K562 (cell line): ENCODE measurements at regions not wholly inside any gene's neighbourhood (a gene's known extent, or its start where the extent isn't known, plus 50 kb on each side); places are given as distances from the start of the nearest gene placed in this dataset.
"Not testable (repeated sequence)": the region's sequence is repeated elsewhere in the genome, so short reads cannot be mapped to it uniquely, and the experiment has no call there.

Experiments used
- ATAC-seq: fragments of 200-7000 bp; cut with Tn5 transposase; 3 replicates; pipeline ENCODE4 v1.9.1; 2020; ENCODE audit warnings: moderate library complexity
- BruUV-seq: library from RNA; stranded (reverse); fragments of 400-500 nt; replicated peaks from 2 replicates; lab custom pipeline; 2021; lab: Mats Ljungman, UMichigan
- CTCF ChIA-PET: fragments of 300-600 bp; formaldehyde crosslinking; extraction: SDS; loops from one replicate; lab custom pipeline; 2021; ENCODE audit warnings: low intra/inter-chr PET ratio; lab: Yijun Ruan, JAX
- POLR2A ChIA-PET: fragments of 300-600, 350-650 bp; sonication (Branson Sonifier 250); formaldehyde crosslinking; extraction: SDS; loops from one replicate; lab custom pipeline; 2021; ENCODE audit warnings: antibody characterized with exemption, inconsistent platforms; lab: Yijun Ruan, JAX
- DNase-seq, 4 experiments: peaks; one replicate each; pipeline versions ENCODE4 v3.0.0 to v3.0.0-alpha.2; 2011 to 2018; ENCODE audit warnings: low spot score in 3 of 4, mixed read lengths in 3 of 4; ENCODE audit errors: extremely low read depth in 1 of 4
- FAIRE-seq: peaks from 2 replicates; lab custom pipeline; 2011; peaks lifted over from hg19 to GRCh38; lab: Jason Lieb, UNC
- H2AFZ ChIP-seq: 2 replicates; pipeline ENCODE4 v1.6.0; 2011; ENCODE audit warnings: low read depth, low read length, control low read depth, inconsistent platforms
- H3K27ac ChIP-seq: fragments of 200-600 bp; 3 replicates; pipeline ENCODE4 v1.8.0; 2011; ENCODE audit warnings: low read depth, mild to moderate bottlenecking, control low read depth, inconsistent platforms, low read length, moderate library complexity, mixed read lengths; ENCODE audit errors: extremely low read depth
- H3K27me3 ChIP-seq, 2 experiments: fragments of 300-600 bp in 1 of 2; 2 replicates in 1 of 2; 3 replicates in 1 of 2; pipeline versions ENCODE4 v1.6.0 to v1.8.0; 2011; ENCODE audit warnings: inconsistent platforms in 2 of 2, low read length in 2 of 2, mild to moderate bottlenecking in 1 of 2, mixed read lengths in 1 of 2, moderate library complexity in 1 of 2; ENCODE audit not compliant: control insufficient read depth in 2 of 2, insufficient read depth in 2 of 2
- H3K36me3 ChIP-seq: fragments of 300-600 bp; 3 replicates; pipeline ENCODE4 v1.8.0; 2011; ENCODE audit warnings: mild to moderate bottlenecking, low read length, inconsistent platforms; ENCODE audit not compliant: control insufficient read depth, insufficient read depth
- H3K4me1 ChIP-seq, 2 experiments: fragments of 200-600 bp in 1 of 2; replicated peaks in 1 of 2; 2 replicates in 1 of 2; 3 replicates in 1 of 2; pipeline versions ENCODE4 v1.5.1 to v1.8.0; 2011; ENCODE audit warnings: inconsistent platforms in 2 of 2, low read length in 2 of 2, mild to moderate bottlenecking in 1 of 2, mixed read lengths in 1 of 2, moderate library complexity in 1 of 2; ENCODE audit not compliant: control insufficient read depth in 2 of 2, insufficient read depth in 2 of 2
- H3K4me2 ChIP-seq: 2 replicates; pipeline ENCODE4 v1.6.1; 2011; ENCODE audit warnings: low read length, control low read depth, inconsistent platforms, mixed read lengths; ENCODE audit not compliant: insufficient read depth
- H3K4me3 ChIP-seq: fragments of 200-600 bp; sonication (generic), shearing (Covaris generic); 2 replicates; pipeline ENCODE4 v1.5.1; 2016; ENCODE audit warnings: control low read depth, inconsistent platforms
- H3K79me2 ChIP-seq: fragments of 200-600 bp; 3 replicates; pipeline ENCODE4 v1.8.0; 2011; ENCODE audit warnings: low read length, inconsistent platforms; ENCODE audit not compliant: control insufficient read depth, insufficient read depth
- H3K9ac ChIP-seq, 2 experiments: 2 replicates each; pipeline versions ENCODE4 v1.6.0 to v1.6.1; 2011; ENCODE audit warnings: low read depth in 2 of 2, low read length in 2 of 2, control low read depth in 1 of 2, inconsistent platforms in 1 of 2, mild to moderate bottlenecking in 1 of 2, mixed read lengths in 1 of 2; ENCODE audit not compliant: insufficient read depth in 1 of 2
- H3K9me1 ChIP-seq: one replicate; pipeline ENCODE4 v1.6.0; 2011; ENCODE audit warnings: inconsistent platforms, mild to moderate bottlenecking, low read length, moderate library complexity; ENCODE audit not compliant: control insufficient read depth, insufficient read depth
- H3K9me3 ChIP-seq: replicated peaks from 2 replicates; pipeline ENCODE4 v1.5.1; 2011; ENCODE audit warnings: low read depth, low read length, inconsistent platforms; ENCODE audit not compliant: control insufficient read depth, insufficient read depth
- H4K20me1 ChIP-seq: replicated peaks from 2 replicates; pipeline ENCODE4 v1.6.1; 2011; ENCODE audit warnings: low read length, inconsistent platforms, mixed read lengths; ENCODE audit not compliant: control insufficient read depth, insufficient read depth
- FOXA3 ChIP-seq, 2 experiments: fragments of 450-650 bp in 1 of 2; sonication (generic) in 1 of 2; formaldehyde crosslinking; IDR thresholded peaks in 1 of 2; conservative IDR thresholded peaks in 1 of 2; 2 replicates each; pipeline versions ENCODE4 v1.4.0 to v1.8.0; 2020 to 2022; ENCODE audit warnings: mild to moderate bottlenecking in 2 of 2, missing genetic modification reagents in 1 of 2
- FOXK2 ChIP-seq, 2 experiments: fragments of 450-650 bp; IDR thresholded peaks in 1 of 2; conservative IDR thresholded peaks in 1 of 2; 2 replicates each; pipeline ENCODE4 v1.6.1; 2016; ENCODE audit warnings: low read depth in 2 of 2, mild to moderate bottlenecking in 1 of 2
- HDAC1 ChIP-seq, 2 experiments: fragments of 450-650 bp; IDR thresholded peaks; 2 replicates each; pipeline ENCODE4 v1.6.1; 2016 to 2017; ENCODE audit warnings: inconsistent platforms in 1 of 2, mild to moderate bottlenecking in 1 of 2, moderate library complexity in 1 of 2
- MTA3 ChIP-seq: fragments of 450-650 bp; formaldehyde crosslinking; IDR thresholded peaks from 2 replicates; pipeline ENCODE4 v1.6.1; 2017; ENCODE audit warnings: mild to moderate bottlenecking, borderline replicate concordance
- NRF1 ChIP-seq, 2 experiments: fragments of 450-650 bp; IDR thresholded peaks in 1 of 2; conservative IDR thresholded peaks in 1 of 2; 2 replicates each; pipeline ENCODE4 v1.6.1; 2014; ENCODE audit warnings: mild to moderate bottlenecking in 2 of 2
- YY1 ChIP-seq, 3 experiments: IDR thresholded peaks; 2 replicates each; pipeline ENCODE4 v1.6.1; 2011; ENCODE audit warnings: low read length in 2 of 3, mild to moderate bottlenecking in 2 of 3, moderate library complexity in 2 of 3, borderline replicate concordance in 1 of 3, control low read depth in 1 of 3, low read depth in 1 of 3; ENCODE audit not compliant: insufficient read depth in 3 of 3, insufficient replicate concordance in 2 of 3, control insufficient read depth in 1 of 3, insufficient read length in 1 of 3; ENCODE audit errors: extremely low read depth in 1 of 3
- ZEB2 ChIP-seq: fragments of 450-650 bp; IDR thresholded peaks from 2 replicates; pipeline ENCODE4 v1.6.1; 2016
- ZNF354B ChIP-seq: fragments of 250-450 bp; sonication (Bioruptor Pico); IDR thresholded peaks from 2 replicates; pipeline ENCODE4 v1.4.0; 2020
- ZNF507 ChIP-seq: conservative IDR thresholded peaks from 2 replicates; pipeline ENCODE4 v1.6.1; 2017; ENCODE audit warnings: missing genetic modification characterization, missing compliant biosample characterization
- WGBS: fragments of 100-300 bp; shearing (Covaris generic); methylation state at CpG from one replicate; pipeline ENCODE4 v1.1.6; 2016; ENCODE audit warnings: low coverage, mixed read lengths; ENCODE audit not compliant: insufficient coverage; ENCODE audit errors: missing lambda C conversion rate; 5-methylcytosine and 5-hydroxymethylcytosine counted together
- in situ Hi-C: fragments of 300-500 bp; cut with MboI; formaldehyde crosslinking; loops from 4 replicates; pipeline ENCODE4 v1.15.0; 2018; ENCODE audit warnings: inconsistent platforms, mixed read lengths
- intact Hi-C: fragments of 100-400 bp; cut with micrococcal nuclease; formaldehyde crosslinking; loops from 2 replicates; pipeline ENCODE4 v1.14.2; 2022
- TF ChIP-seq, protein P1 (sequence below), 2 experiments: fragments of 450-650 bp; IDR thresholded peaks; 2 replicates each; pipeline ENCODE4 v1.6.1; 2018; ENCODE audit warnings: mild to moderate bottlenecking in 2 of 2, low read depth in 1 of 2; ENCODE audit not compliant: partially characterized antibody in 2 of 2

DNA sequence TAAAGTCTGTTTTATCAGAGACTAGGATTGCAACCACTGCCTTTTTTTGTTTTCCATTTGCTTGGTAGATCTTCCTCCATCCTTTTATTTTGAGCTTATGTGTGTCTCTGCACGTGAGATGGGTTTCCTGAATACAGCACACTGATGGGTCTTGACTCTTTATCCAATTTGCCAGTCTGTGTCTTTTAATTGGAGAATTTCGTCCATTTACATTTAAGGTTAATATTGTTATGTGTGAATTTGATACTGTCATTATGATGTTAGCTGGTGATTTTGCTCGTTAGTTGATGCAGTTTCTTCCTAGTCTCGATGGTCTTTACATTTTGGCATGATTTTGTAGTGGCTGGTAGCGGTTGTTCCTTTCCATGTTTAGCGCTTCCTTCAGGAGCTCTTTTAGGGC is 99.5 kb upstream of the CPHXL start:
- H3K9me1 ChIP-seq, H4K20me1 ChIP-seq, intact Hi-C loops, in situ Hi-C loops, H3K9ac ChIP-seq, CTCF ChIA-PET, FAIRE-seq, POLR2A ChIA-PET, H3K4me3 ChIP-seq, H3K4me2 ChIP-seq, ATAC-seq, DNase-seq, H3K9me3 ChIP-seq, H3K79me2 ChIP-seq, H3K27ac ChIP-seq, H3K4me1 ChIP-seq, H3K36me3 ChIP-seq, BruUV-seq, H2AFZ ChIP-seq, H3K27me3 ChIP-seq: not testable (repeated sequence)
- WGBS = 13% methylated on average over 5 of the region's 6 CpGs
- TF ChIP-seq ZNF354B (CRISPR knock-in tag) (peak; percentile 57; the same call in 1 of the 2 replicates), ZNF507 (tag) (peak; percentile 88)

DNA sequence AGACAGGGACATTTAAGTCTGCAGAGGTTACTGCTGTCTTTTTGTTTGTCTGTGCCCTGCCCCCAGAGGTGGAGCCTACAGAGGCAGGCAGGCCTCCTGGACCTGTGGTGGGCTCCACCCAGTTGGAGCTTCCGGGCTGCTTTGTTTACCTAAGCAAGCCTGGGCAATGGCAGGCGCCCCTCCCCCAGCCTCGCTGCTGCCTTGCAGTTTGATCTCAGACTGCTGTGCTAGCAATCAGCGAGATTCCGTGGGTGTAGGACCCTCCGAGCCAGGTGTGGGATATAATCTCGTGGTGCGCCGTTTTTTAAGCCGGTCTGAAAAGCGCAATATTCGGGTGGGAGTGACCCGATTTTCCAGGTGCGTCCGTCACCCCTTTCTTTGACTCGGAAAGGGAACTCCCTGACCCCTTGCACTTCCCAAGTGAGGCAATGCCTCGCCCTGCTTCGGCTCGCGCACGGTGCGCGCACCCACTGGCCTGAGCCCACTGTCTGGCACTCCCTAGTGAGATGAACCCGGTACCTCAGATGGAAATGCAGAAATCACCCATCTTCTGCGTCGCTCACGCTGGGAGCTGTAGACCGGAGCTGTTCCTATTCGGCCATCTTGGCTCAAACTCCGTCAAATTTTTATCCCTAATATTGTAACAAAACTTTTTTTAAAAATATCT is 101.2 kb upstream of the CPHXL start:
- H3K9me3 ChIP-seq, H3K9me1 ChIP-seq, intact Hi-C loops, H3K27me3 ChIP-seq, CTCF ChIA-PET, H3K36me3 ChIP-seq, H4K20me1 ChIP-seq, H3K4me1 ChIP-seq, H3K9ac ChIP-seq, in situ Hi-C loops, DNase-seq, ATAC-seq, H3K27ac ChIP-seq, H3K79me2 ChIP-seq, FAIRE-seq: not testable (repeated sequence)
- peak overlapping the region; percentile 39 for H3K4me2 ChIP-seq
- H2AFZ ChIP-seq = peak overlapping the region; percentile 49
- H3K4me3 ChIP-seq = peak overlapping the region; percentile 16; the same call in 1 of the 2 replicates
- POLR2A ChIA-PET = interaction anchor here (0.6 kb wide), 1 partner anchor 310 kb away, joined by 4 read pairs; no protein-coding TSS in a partner anchor
- 1% methylated on average over 7 of the region's 30 CpGs for WGBS
- BruUV-seq = TSS peak; percentile 73
- TF ChIP-seq HDAC1 (IDR thresholded peaks at IDR 0.05) (0 out of 4 replicates have a peak, but pooled peaks of 1 of the 2 experiments have one; percentile 20), MTA3 (peak; percentile 34; the same call in 1 of the 2 replicates), FOXK2 (conservative IDR thresholded peaks at IDR 0.05 in 1 of 2, IDR thresholded peaks at IDR 0.05 in 1 of 2; ENCODE audit: low read depth in 2 of 2) (peak; percentile 69 to 78; a peak in 3 of 4 replicates), FOXA3 (CRISPR knock-in tag; conservative IDR thresholded peaks at IDR 0.05 in 1 of 2, IDR thresholded peaks at IDR 0.05 in 1 of 2) (peak in 1 of 2 experiments; percentile 96; a peak in 2 of 4 replicates), YY1 (IDR thresholded peaks at IDR 0.05; ENCODE audit: borderline replicate concordance in 1 of 3, control insufficient read depth in 1 of 3, extremely low read depth in 1 of 3, insufficient read depth in 3 of 3, insufficient read length in 1 of 3, insufficient replicate concordance in 2 of 3, low read depth in 1 of 3, low read length in 2 of 3) (peak in 1 of 3 experiments; percentile 41), ZEB2 (0 out of 2 replicates have a peak, but pooled peaks have one; percentile 34), NRF1 (conservative IDR thresholded peaks at IDR 0.05 in 1 of 2, IDR thresholded peaks at IDR 0.05 in 1 of 2) (peak; percentile 64 to 67)
- TF ChIP-seq, protein P1, sequence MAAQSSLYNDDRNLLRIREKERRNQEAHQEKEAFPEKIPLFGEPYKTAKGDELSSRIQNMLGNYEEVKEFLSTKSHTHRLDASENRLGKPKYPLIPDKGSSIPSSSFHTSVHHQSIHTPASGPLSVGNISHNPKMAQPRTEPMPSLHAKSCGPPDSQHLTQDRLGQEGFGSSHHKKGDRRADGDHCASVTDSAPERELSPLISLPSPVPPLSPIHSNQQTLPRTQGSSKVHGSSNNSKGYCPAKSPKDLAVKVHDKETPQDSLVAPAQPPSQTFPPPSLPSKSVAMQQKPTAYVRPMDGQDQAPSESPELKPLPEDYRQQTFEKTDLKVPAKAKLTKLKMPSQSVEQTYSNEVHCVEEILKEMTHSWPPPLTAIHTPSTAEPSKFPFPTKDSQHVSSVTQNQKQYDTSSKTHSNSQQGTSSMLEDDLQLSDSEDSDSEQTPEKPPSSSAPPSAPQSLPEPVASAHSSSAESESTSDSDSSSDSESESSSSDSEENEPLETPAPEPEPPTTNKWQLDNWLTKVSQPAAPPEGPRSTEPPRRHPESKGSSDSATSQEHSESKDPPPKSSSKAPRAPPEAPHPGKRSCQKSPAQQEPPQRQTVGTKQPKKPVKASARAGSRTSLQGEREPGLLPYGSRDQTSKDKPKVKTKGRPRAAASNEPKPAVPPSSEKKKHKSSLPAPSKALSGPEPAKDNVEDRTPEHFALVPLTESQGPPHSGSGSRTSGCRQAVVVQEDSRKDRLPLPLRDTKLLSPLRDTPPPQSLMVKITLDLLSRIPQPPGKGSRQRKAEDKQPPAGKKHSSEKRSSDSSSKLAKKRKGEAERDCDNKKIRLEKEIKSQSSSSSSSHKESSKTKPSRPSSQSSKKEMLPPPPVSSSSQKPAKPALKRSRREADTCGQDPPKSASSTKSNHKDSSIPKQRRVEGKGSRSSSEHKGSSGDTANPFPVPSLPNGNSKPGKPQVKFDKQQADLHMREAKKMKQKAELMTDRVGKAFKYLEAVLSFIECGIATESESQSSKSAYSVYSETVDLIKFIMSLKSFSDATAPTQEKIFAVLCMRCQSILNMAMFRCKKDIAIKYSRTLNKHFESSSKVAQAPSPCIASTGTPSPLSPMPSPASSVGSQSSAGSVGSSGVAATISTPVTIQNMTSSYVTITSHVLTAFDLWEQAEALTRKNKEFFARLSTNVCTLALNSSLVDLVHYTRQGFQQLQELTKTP (IDR thresholded peaks at IDR 0.05; ENCODE audit: low read depth in 1 of 2, partially characterized antibody in 2 of 2) = peak in 1 of 2 experiments; percentile 42
